Activated T-helper 2 cell treated with anti-CD3 and anti-CD28 coated beads, Interferon-gamma antibody, Interleukin-2, Interleukin-4, amounts not matched to agents 10 μg/mL and 5 μg/mL and 100 μg/mL, durations not matched to agents 14 hours and 24 hours and 36 hours (primary cell): ENCODE measurements at regions not wholly inside any gene's neighbourhood (a gene's known extent, or its start where the extent isn't known, plus 50 kb on each side); places are given as distances from the start of the nearest gene placed in this dataset.
"Not testable (repeated sequence)": the region's sequence is repeated elsewhere in the genome, so short reads cannot be mapped to it uniquely, and the experiment has no call there.

Experiments used
- DNase-seq: peaks from one replicate; pipeline ENCODE4 v3.0.0; 2021; ENCODE audit warnings: low spot score
- H3K27ac Mint-ChIP-seq: one replicate; pipeline ENCODE4 v1.8.0; 2021; ENCODE audit warnings: mixed read lengths
- H3K27me3 Mint-ChIP-seq: one replicate; pipeline ENCODE4 v1.8.0; 2021; ENCODE audit warnings: low read depth, mixed read lengths
- H3K36me3 Mint-ChIP-seq: one replicate; pipeline ENCODE4 v1.8.0; 2021; ENCODE audit warnings: low read depth, mixed read lengths
- H3K4me1 Mint-ChIP-seq: one replicate; pipeline ENCODE4 v1.8.0; 2021; ENCODE audit warnings: low read depth, mixed read lengths
- H3K4me3 Mint-ChIP-seq: one replicate; pipeline ENCODE4 v1.8.0; 2021; ENCODE audit warnings: low read depth, mild to moderate bottlenecking, moderate library complexity, mixed read lengths
- H3K9me3 Mint-ChIP-seq: one replicate; pipeline ENCODE4 v1.8.0; 2021; ENCODE audit warnings: mixed read lengths
- intact Hi-C: fragments of 100-400 bp; cut with micrococcal nuclease; formaldehyde crosslinking; loops from one replicate; pipeline ENCODE4 v1.15.1; 2023

- Mint-ChIP-seq H3K9me3 (no peaks in the 10 kb centered on the region), H3K27me3 (peaks cover 22% of the 10 kb centered on the region), H3K4me3 (no peak overlapping the region), H3K27ac (no peak overlapping the region), H3K36me3 (no peaks in the 10 kb centered on the region), H3K4me1 (peaks cover 22% of the 10 kb centered on the region)
- no peak for DNase-seq
- intact Hi-C loops, result loop anchor here (10.0 kb wide), 1 partner anchor 116 kb away; no protein-coding TSS in a partner anchor
Measured at GRCh38 chr15:39260391-39260790, 320.5 kb upstream of the THBS1 start.

- Mint-ChIP-seq H3K4me3 (no peak overlapping the region), H3K27me3 (peaks cover 22% of the 10 kb centered on the region), H3K36me3 (no peaks in the 10 kb centered on the region), H3K27ac (no peak overlapping the region), H3K4me1 (peaks cover 22% of the 10 kb centered on the region), H3K9me3 (no peaks in the 10 kb centered on the region)
- intact Hi-C loops, result loop anchor here (10.0 kb wide), 1 partner anchor 116 kb away; no protein-coding TSS in a partner anchor
- no peak for DNase-seq
Measured at GRCh38 chr15:39260791-39261190, 320.1 kb upstream of the THBS1 start.

GRCh38 chr15:39261397-39262183 is 319.3 kb upstream of the THBS1 start:
- not testable (repeated sequence) for H3K36me3 Mint-ChIP-seq, H3K4me3 Mint-ChIP-seq

DNA sequence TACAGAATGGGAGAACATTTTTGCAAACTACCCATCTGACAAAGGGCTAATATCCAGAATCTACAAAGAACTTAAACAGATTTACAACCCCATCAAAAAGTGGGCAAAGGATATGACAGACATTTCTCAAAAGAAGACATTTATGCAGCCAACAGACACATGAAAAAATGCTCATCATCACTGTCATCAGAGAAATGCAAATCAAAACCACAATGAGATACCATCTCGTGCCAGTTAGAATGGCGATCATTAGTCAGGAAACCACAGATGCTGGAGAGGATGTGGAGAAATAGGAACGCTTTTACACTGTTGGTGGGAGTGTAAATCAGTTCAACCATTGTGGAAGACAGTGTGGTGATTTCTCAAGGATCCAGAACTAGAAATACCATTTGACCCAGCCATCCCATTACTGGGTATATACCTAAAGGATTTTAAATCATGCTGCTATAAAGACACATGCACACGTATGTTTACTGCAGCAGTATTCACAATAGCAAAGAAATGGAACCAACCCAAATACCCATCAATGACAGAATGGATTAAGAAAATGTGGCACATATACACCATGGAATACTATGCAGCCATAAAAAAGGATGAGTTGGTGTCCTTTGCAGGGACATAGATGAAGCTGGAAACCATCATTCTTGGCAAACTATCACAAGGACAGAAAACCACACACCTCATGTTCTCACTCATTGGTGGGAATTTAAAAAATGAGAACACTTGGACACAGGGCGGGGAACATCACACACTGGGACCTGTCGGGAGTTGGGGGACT is 317.7 kb upstream of the THBS1 start:
- not testable (repeated sequence) for DNase-seq

More at GRCh38 chr15:39261397-39262183, 319.3 kb upstream of the THBS1 start:
- H3K27ac Mint-ChIP-seq, H3K9me3 Mint-ChIP-seq, DNase-seq: not testable (repeated sequence)
- intact Hi-C loops, result loop anchor here (10.0 kb wide), 1 partner anchor 117 kb away; no protein-coding TSS in a partner anchor
- Mint-ChIP-seq H3K4me1 (peaks cover 22% of the 10 kb centered on the region), H3K27me3 (peaks cover 25% of the 10 kb centered on the region)

GRCh38 chr15:39265261-39265660 is 315.6 kb upstream of the THBS1 start:
- DNase-seq, result no peak
- Mint-ChIP-seq H3K4me1 (peaks cover 22% of the 10 kb centered on the region), H3K27ac (no peak overlapping the region), H3K36me3 (no peaks in the 10 kb centered on the region), H3K4me3 (no peak overlapping the region), H3K27me3 (peaks cover 22% of the 10 kb centered on the region), H3K9me3 (no peaks in the 10 kb centered on the region)
- intact Hi-C loops, result loop anchor here (10.0 kb wide), 1 partner anchor 120 kb away; no protein-coding TSS in a partner anchor

More for the DNA sequence above, 317.7 kb upstream of the THBS1 start:
- not testable (repeated sequence) for H3K9me3 Mint-ChIP-seq, H3K27ac Mint-ChIP-seq, H3K4me3 Mint-ChIP-seq, H3K36me3 Mint-ChIP-seq
- intact Hi-C loops, result loop anchor here (10.0 kb wide), 1 partner anchor 118 kb away; no protein-coding TSS in a partner anchor
- Mint-ChIP-seq H3K4me1 (peaks cover 22% of the 10 kb centered on the region), H3K27me3 (peaks cover 23% of the 10 kb centered on the region)

DNA sequence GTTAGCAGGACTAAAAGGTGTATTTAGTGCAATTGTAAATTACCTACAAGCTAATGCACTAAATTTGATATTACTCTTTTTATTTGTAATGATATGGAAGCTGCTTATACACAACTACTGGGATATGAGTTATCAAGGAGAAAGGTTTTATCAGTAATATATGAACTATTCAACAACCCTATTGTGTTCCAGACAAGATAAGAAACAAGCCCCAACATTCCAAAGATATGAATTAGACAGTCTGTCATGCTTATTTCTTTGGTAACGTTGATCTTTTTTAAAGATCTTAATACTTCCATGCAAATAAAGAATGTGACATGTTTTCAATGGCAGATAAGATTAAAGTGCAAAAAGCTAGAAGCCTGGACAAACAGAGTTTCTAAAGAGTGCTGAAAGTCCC is 314.0 kb upstream of the THBS1 start:
- Mint-ChIP-seq H3K27ac (no peak overlapping the region), H3K9me3 (no peaks in the 10 kb centered on the region), H3K4me3 (no peak overlapping the region), H3K27me3 (peaks cover 13% of the 10 kb centered on the region), H3K36me3 (no peaks in the 10 kb centered on the region), H3K4me1 (peaks cover 16% of the 10 kb centered on the region)
- DNase-seq, result no peak
- intact Hi-C loops, result loop anchor here (10.0 kb wide), 1 partner anchor 122 kb away; no protein-coding TSS in a partner anchor

DNA sequence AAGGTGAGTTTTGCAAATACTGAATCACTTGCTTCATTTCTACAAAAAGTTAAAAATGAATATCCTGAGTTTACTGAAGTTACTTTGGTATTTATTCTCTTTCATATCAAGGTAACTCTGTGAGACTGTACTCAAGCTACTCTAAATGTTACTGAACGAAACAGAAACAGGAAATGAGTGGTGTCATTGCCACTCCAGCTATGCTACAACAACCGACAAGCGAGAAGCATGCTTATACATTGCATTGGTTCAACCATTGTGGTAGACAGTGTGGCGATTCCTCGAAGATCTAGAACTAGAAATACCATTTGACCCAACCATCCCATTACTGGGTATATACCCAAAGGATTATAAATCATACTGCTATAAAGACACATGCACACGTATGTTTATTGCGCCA is 313.2 kb upstream of the THBS1 start:
- intact Hi-C loops, result loop anchor here (10.0 kb wide), 1 partner anchor 123 kb away; no protein-coding TSS in a partner anchor
- Mint-ChIP-seq H3K36me3 (no peaks in the 10 kb centered on the region), H3K27me3 (peaks cover 8% of the 10 kb centered on the region), H3K4me1 (peaks cover 9% of the 10 kb centered on the region), H3K4me3 (no peak overlapping the region), H3K27ac (no peak overlapping the region), H3K9me3 (no peaks in the 10 kb centered on the region)
- no peak for DNase-seq

DNA sequence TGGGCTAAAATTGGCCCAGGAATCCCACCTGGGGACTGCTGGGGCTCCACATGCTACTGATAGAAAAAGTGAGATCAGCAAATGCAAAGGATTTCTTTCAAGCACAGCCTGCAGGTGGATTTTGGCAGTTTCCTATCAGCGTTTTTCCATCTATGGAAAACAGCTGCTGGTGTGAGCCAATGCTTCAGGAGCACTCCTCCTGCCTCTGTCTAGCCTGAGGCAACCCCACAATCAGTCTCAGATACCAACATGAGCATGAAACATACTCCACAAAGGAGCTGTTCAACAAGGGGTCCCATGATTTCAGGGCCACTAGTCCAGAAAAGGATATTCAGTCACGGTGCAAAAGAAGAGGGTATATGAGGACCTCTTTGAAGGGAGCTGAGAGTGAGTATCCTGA is 311.5 kb upstream of the THBS1 start:
- Mint-ChIP-seq H3K4me1 (no peaks in the 10 kb centered on the region), H3K4me3 (no peak overlapping the region), H3K27ac (no peak overlapping the region), H3K27me3 (peaks cover 11% of the 10 kb centered on the region), H3K36me3 (no peaks in the 10 kb centered on the region), H3K9me3 (no peaks in the 10 kb centered on the region)
- intact Hi-C loops, result loop anchor here (10.0 kb wide), 1 partner anchor 125 kb away; no protein-coding TSS in a partner anchor
- no peak for DNase-seq

GRCh38 chr15:39269821-39270220 is 311.1 kb upstream of the THBS1 start:
- peaks cover 11% of the 10 kb centered on the region for H3K27me3 Mint-ChIP-seq
- H3K9me3 Mint-ChIP-seq, result no peaks in the 10 kb centered on the region
- no peak for DNase-seq
- H3K4me1 Mint-ChIP-seq, result no peaks in the 10 kb centered on the region
- intact Hi-C loops, result loop anchor here (10.0 kb wide), 1 partner anchor 125 kb away; no protein-coding TSS in a partner anchor
- H3K36me3 Mint-ChIP-seq, result no peaks in the 10 kb centered on the region
- H3K27ac Mint-ChIP-seq, result no peak overlapping the region
- no peak overlapping the region for H3K4me3 Mint-ChIP-seq

DNA sequence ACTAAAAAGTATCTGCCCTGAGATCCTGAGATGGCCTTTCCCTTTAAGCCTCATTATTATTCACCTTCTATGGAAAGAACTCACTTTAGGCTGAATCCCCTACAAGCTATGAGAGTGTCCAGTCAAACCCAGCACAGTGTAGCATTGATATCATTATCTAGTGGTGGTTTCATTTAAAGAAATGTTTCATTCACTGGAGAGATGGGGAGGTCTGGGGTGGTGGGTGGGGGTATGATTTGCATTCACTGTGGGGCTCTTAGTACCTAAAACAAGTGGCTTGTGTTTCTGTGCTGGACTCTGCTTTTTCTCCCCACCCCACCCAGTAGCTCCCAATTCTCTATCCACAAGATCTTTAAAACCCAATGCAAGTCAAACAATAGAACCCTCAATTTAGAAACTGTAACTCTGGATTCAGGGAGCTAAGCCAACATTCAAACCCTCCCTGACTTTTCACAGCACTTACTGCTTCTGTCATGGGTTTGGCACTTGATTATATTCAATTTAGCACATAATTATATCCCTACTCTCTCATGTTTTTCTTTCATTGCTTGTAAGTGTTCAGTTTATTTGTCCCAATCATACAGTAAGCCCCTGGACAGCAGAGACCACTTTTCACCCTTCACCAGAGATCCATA is 310.5 kb upstream of the THBS1 start:
- H3K27ac Mint-ChIP-seq, result no peak overlapping the region
- no peak overlapping the region for H3K4me3 Mint-ChIP-seq
- intact Hi-C loops, result no loop called here
- H3K27me3 Mint-ChIP-seq, result peaks cover 11% of the 10 kb centered on the region
- H3K4me1 Mint-ChIP-seq, result no peaks in the 10 kb centered on the region
- H3K36me3 Mint-ChIP-seq, result no peaks in the 10 kb centered on the region
- H3K9me3 Mint-ChIP-seq, result no peaks in the 10 kb centered on the region
- DNase-seq, result no peak

GRCh38 chr15:39270934-39271333 is 309.9 kb upstream of the THBS1 start:
- no peaks in the 10 kb centered on the region for H3K36me3 Mint-ChIP-seq
- no peak overlapping the region for H3K27ac Mint-ChIP-seq
- no peak overlapping the region for H3K4me3 Mint-ChIP-seq
- no peaks in the 10 kb centered on the region for H3K4me1 Mint-ChIP-seq
- H3K9me3 Mint-ChIP-seq, result no peaks in the 10 kb centered on the region
- no peak for DNase-seq
- intact Hi-C loops, result no loop called here
- H3K27me3 Mint-ChIP-seq, result peaks cover 11% of the 10 kb centered on the region

GRCh38 chr15:39272901-39273300 is 308.0 kb upstream of the THBS1 start:
- Mint-ChIP-seq H3K9me3 (no peaks in the 10 kb centered on the region), H3K27me3 (peaks cover 8% of the 10 kb centered on the region), H3K4me3 (no peak overlapping the region), H3K4me1 (no peaks in the 10 kb centered on the region), H3K36me3 (no peaks in the 10 kb centered on the region), H3K27ac (no peak overlapping the region)
- no peak for DNase-seq
- intact Hi-C loops, result no loop called here
